DND-41 (cell line): ENCODE measurements at regions not wholly inside any gene's neighbourhood (a gene's known extent, or its start where the extent isn't known, plus 50 kb on each side); places are given as distances from the start of the nearest gene placed in this dataset.

Experiments used
- ATAC-seq: fragments of 200-7000 bp; cut with Tn5 transposase; 3 replicates; pipeline ENCODE4 v1.9.1; 2021; ENCODE audit warnings: low read depth; ENCODE audit not compliant: insufficient read depth
- DNase-seq: peaks from one replicate; pipeline ENCODE4 v3.0.0-alpha.2; 2020
- H2AFZ ChIP-seq: 2 replicates; pipeline ENCODE4 v1.6.0; 2012; ENCODE audit warnings: low read depth, low read length
- H3K27ac ChIP-seq: 2 replicates; pipeline ENCODE4 v1.5.1; 2012; ENCODE audit warnings: low read length, inconsistent platforms
- H3K27me3 ChIP-seq: fragments of 200-600 bp; sonication (generic); 2 replicates; pipeline ENCODE4 v1.6.0; 2012; ENCODE audit warnings: low read length, mild to moderate bottlenecking, inconsistent platforms; ENCODE audit not compliant: insufficient read depth, poor library complexity
- H3K36me3 ChIP-seq: 2 replicates; pipeline ENCODE4 v1.5.1; 2012; ENCODE audit warnings: low read length, inconsistent platforms; ENCODE audit not compliant: insufficient read depth
- H3K4me1 ChIP-seq: 2 replicates; pipeline ENCODE4 v1.5.1; 2012; ENCODE audit warnings: mild to moderate bottlenecking, low read length; ENCODE audit not compliant: insufficient read depth
- H3K4me2 ChIP-seq: 2 replicates; pipeline ENCODE4 v1.6.0; 2012; ENCODE audit warnings: mild to moderate bottlenecking, moderate library complexity, low read length, inconsistent platforms; ENCODE audit not compliant: insufficient read depth
- H3K4me3 ChIP-seq, 2 experiments: fragments of 200-600 bp in 1 of 2; shearing (Covaris generic) in 1 of 2; 2 replicates each; pipeline ENCODE4 v1.5.1; 2012 to 2016; ENCODE audit warnings: inconsistent platforms in 2 of 2, low read length in 2 of 2, mild to moderate bottlenecking in 2 of 2, low read depth in 1 of 2, moderate library complexity in 1 of 2
- H3K79me2 ChIP-seq: 2 replicates; pipeline ENCODE4 v1.6.0; 2012; ENCODE audit warnings: low read length, inconsistent platforms; ENCODE audit not compliant: insufficient read depth
- H3K9ac ChIP-seq: 2 replicates; pipeline ENCODE4 v1.6.0; 2012; ENCODE audit warnings: low read depth, mild to moderate bottlenecking, inconsistent platforms, low read length, moderate library complexity
- H3K9me3 ChIP-seq: 2 replicates; pipeline ENCODE4 v1.5.1; 2012; ENCODE audit warnings: low read length, moderate library complexity, mild to moderate bottlenecking, inconsistent platforms; ENCODE audit not compliant: insufficient read depth, severe bottlenecking
- H4K20me1 ChIP-seq: 2 replicates; pipeline ENCODE4 v1.6.0; 2012; ENCODE audit warnings: low read length; ENCODE audit not compliant: insufficient read depth
- EZH2 ChIP-seq: IDR thresholded peaks from 3 replicates; pipeline ENCODE4 v1.6.1; 2012; ENCODE audit warnings: borderline replicate concordance, low read depth, mild to moderate bottlenecking, moderate library complexity, low read length, inconsistent platforms; ENCODE audit not compliant: severe bottlenecking
- TF ChIP-seq, protein P1 (sequence below): IDR thresholded peaks from 2 replicates; pipeline ENCODE4 v1.5.1; 2012; ENCODE audit warnings: borderline replicate concordance, low read length, moderate library complexity, mild to moderate bottlenecking; ENCODE audit not compliant: poor library complexity, severe bottlenecking; ENCODE audit errors: extremely low read depth

DNA sequence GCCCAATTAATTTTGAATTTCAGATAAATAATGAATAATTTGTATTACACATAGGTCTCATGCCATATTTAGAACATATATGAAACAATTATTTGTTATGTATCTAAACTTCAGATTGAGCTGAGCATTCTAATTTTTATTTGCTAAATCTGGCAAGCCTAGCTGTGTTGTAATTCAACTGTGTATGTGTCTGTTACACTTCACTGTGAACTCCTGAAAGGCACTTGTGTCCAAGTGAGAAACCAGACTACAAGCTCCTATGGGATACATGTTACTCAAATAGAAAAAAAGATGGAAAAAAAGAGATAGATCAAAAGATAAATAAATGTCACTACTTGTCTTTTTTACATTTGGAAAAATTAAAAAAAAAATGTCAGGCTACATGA, 56.5 kb upstream of the ANKRD55 start:
- no peak overlapping the region for H3K4me2 ChIP-seq
- H3K27ac ChIP-seq, result no peak overlapping the region

DNA sequence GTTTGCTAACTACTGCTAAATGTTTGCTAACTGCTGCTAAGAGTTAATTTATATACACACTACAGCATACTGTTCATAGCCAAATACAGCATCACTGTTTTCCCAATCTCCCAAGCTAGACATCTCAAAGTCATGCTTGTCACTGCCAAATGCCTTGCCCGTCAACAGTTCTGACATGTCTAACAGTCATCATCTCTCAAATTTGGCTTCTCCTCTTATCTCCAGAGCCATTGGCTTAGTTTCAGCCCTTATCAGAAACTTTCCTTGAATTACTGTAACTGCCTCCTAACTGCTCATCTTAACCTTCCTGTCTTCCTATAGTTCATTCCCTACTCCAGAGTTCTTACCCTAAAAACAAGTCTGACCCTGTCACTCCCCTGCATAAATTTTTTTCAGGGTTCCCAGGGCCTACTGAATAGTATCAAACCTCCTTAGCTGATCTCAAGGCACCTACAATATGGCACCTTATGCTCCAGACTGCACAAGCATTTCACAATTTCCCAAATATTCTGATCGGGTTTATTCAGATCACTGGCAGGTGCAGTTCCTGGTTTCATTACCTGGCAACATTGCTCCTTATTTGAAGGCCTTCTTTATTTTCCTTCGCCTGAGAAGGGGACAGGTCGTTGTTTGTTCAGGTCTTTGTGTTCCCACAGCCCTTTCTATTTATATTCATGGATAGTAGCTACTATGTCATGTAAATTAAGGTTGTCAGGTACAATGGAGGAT, 55.9 kb upstream of the ANKRD55 start:
- H3K4me3 ChIP-seq, result no peak overlapping the region
- no peak overlapping the region for H2AFZ ChIP-seq
- H3K27me3 ChIP-seq, result no peaks in the 10 kb centered on the region
- no peak overlapping the region for H3K9ac ChIP-seq
- H3K4me2 ChIP-seq, result no peak overlapping the region
- H3K9me3 ChIP-seq, result no peaks in the 10 kb centered on the region
- H3K27ac ChIP-seq, result no peak overlapping the region
- ATAC-seq (no peak), DNase-seq (no peak)
- TF ChIP-seq, protein P1, sequence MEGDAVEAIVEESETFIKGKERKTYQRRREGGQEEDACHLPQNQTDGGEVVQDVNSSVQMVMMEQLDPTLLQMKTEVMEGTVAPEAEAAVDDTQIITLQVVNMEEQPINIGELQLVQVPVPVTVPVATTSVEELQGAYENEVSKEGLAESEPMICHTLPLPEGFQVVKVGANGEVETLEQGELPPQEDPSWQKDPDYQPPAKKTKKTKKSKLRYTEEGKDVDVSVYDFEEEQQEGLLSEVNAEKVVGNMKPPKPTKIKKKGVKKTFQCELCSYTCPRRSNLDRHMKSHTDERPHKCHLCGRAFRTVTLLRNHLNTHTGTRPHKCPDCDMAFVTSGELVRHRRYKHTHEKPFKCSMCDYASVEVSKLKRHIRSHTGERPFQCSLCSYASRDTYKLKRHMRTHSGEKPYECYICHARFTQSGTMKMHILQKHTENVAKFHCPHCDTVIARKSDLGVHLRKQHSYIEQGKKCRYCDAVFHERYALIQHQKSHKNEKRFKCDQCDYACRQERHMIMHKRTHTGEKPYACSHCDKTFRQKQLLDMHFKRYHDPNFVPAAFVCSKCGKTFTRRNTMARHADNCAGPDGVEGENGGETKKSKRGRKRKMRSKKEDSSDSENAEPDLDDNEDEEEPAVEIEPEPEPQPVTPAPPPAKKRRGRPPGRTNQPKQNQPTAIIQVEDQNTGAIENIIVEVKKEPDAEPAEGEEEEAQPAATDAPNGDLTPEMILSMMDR, result no peak
- TF ChIP-seq EZH2, result no peak
- no peaks in the 10 kb centered on the region for H4K20me1 ChIP-seq
- H3K4me1 ChIP-seq, result no peaks in the 10 kb centered on the region
- H3K36me3 ChIP-seq, result no peaks in the 10 kb centered on the region
- H3K79me2 ChIP-seq, result no peaks in the 10 kb centered on the region

More for the DNA sequence above, 56.5 kb upstream of the ANKRD55 start:
- H3K4me1 ChIP-seq, result no peaks in the 10 kb centered on the region
- no peak overlapping the region for H3K4me3 ChIP-seq
- no peaks in the 10 kb centered on the region for H3K36me3 ChIP-seq
- ATAC-seq, result no peak
- H4K20me1 ChIP-seq, result no peaks in the 10 kb centered on the region
- TF ChIP-seq, protein P1, result no peak
- no peak for TF ChIP-seq EZH2
- H3K79me2 ChIP-seq, result no peaks in the 10 kb centered on the region
- DNase-seq, result no peak
- H2AFZ ChIP-seq, result no peak overlapping the region
- no peaks in the 10 kb centered on the region for H3K9me3 ChIP-seq
- no peaks in the 10 kb centered on the region for H3K27me3 ChIP-seq
- no peak overlapping the region for H3K9ac ChIP-seq

DNA sequence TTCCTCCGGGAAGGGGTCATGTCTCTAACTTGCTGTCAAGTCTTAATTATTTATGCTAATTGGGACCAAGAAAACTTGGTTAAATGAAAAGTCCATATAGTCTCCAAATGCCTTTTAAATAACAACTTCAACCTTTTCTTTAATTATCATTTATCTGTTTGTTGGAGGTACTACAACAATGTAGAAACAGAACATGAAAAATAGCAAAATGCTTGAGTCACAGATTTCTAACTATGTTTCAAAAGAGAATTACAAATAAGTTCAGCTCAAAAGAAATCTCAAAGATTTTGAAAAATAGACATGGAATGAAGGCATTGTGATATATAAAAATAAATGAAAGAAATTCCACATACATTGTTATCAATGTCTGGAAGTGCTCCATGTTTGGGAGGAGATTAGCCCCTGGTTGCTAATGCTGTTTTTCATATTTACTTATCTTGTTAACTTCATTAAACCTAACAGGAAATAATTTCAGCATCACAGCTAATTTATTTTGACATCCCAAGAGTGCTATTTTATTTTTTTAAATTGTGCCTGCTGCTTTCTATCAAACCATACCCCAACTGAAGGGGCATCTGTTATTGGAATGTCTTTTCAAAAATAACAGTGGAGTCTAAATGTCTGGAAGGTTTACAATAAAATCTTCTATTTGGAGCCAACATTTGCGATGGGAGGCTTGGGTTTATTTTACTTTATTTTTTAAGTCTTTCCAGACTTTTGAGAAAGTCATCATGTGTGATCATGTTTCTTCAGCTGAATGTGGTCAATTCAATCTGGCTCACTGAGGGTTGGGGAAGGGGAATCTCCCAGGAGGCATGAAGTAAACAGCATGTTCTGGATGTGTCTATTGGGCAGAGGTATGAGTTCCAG, 53.1 kb upstream of the ANKRD55 start:
- Histone ChIP-seq H3K9me3 (no peaks in the 10 kb centered on the region), H3K79me2 (no peaks in the 10 kb centered on the region), H3K4me1 (no peaks in the 10 kb centered on the region), H3K27ac (no peak overlapping the region), H3K4me2 (no peak overlapping the region), H3K9ac (no peak overlapping the region), H2AFZ (no peak overlapping the region), H4K20me1 (no peaks in the 10 kb centered on the region), H3K4me3 (no peak overlapping the region), H3K27me3 (no peaks in the 10 kb centered on the region), H3K36me3 (no peaks in the 10 kb centered on the region)
- DNase-seq (no peak), ATAC-seq (no peak)
- TF ChIP-seq, protein P1, result no peak
- no peak for TF ChIP-seq EZH2
